ENCODE measurements at regions not wholly inside any gene's neighbourhood (a gene's known extent, or its start where the extent isn't known, plus 50 kb on each side); places are given as distances from the start of the nearest gene placed in this dataset.

DNA sequence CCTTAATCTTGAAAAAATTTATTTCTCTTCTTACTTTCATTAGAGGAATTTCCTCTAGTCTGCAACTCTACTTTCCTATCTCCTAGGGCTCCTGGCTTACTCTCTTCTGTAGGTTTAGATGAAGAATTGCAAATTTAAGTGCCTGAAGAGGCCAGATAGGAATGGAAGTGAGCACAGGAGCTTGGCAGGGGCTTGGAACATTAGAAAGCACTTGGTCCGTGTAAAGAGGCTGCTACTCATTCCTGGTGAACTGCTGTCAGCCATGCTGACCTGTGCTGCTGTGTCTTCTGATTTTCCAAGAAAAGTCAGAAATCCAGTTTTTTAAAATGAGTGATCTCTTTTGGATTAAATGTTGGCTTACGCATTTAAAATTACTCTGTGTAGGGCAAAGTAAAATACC, 210.9 kb upstream of the CLINT1 start:
- no peaks in the 10 kb centered on the region for H3K27me3 ChIP-seq
- H3K36me3 ChIP-seq, result no peaks in the 10 kb centered on the region
- H3K9me3 ChIP-seq, result no peaks in the 10 kb centered on the region
- intact Hi-C loops (cut with DNase I; ENCODE audit: low total_unique reads), result loop anchor here (10.0 kb wide), 1 partner anchor 1035 kb away; no protein-coding TSS in a partner anchor
- DNase-seq, result no peak
- 79 to 88% (median 83%) methylated on average over 2 of the region's 2 CpGs for WGBS, 5 donors
- no peaks in the 10 kb centered on the region for H3K4me1 ChIP-seq
- H3K4me3 ChIP-seq, result no peak overlapping the region
- TF ChIP-seq POLR2AphosphoS5 (IDR thresholded peaks at IDR 0.05) (no peak), POLR2A (IDR thresholded peaks at IDR 0.05) (no peak), EP300 (IDR thresholded peaks at IDR 0.05) (no peak)
- TF ChIP-seq, protein P1, sequence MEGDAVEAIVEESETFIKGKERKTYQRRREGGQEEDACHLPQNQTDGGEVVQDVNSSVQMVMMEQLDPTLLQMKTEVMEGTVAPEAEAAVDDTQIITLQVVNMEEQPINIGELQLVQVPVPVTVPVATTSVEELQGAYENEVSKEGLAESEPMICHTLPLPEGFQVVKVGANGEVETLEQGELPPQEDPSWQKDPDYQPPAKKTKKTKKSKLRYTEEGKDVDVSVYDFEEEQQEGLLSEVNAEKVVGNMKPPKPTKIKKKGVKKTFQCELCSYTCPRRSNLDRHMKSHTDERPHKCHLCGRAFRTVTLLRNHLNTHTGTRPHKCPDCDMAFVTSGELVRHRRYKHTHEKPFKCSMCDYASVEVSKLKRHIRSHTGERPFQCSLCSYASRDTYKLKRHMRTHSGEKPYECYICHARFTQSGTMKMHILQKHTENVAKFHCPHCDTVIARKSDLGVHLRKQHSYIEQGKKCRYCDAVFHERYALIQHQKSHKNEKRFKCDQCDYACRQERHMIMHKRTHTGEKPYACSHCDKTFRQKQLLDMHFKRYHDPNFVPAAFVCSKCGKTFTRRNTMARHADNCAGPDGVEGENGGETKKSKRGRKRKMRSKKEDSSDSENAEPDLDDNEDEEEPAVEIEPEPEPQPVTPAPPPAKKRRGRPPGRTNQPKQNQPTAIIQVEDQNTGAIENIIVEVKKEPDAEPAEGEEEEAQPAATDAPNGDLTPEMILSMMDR (IDR thresholded peaks at IDR 0.05), result no peak
- H3K27ac ChIP-seq, result no peak overlapping the region

DNA sequence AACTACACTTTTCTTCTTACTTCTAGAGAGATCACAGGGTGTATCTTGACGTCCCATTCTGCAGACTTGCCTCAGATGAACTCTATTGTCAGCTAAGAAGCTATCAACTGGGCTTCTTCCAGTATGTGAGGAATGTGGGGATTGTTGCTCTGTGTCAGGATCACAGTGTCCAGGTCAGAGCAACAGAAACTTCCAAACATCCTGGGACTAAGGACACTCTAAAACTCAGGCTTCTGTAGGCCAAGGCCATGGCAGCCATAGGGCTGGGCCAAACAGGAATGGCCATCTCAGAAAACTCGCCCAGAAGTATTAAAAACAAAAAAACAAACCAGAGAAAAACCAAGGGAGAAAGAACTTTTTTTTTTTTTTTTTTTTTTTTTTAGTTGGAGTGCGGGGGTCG, 210.0 kb upstream of the CLINT1 start:
- intact Hi-C loops (cut with DNase I; ENCODE audit: low total_unique reads), result no loop called here
- no peak overlapping the region for H3K4me3 ChIP-seq
- H3K4me1 ChIP-seq, result no peaks in the 10 kb centered on the region
- TF ChIP-seq EP300 (IDR thresholded peaks at IDR 0.05) (no peak), POLR2A (IDR thresholded peaks at IDR 0.05) (no peak), POLR2AphosphoS5 (IDR thresholded peaks at IDR 0.05) (no peak)
- TF ChIP-seq, protein P1 (IDR thresholded peaks at IDR 0.05), result no peak
- no peaks in the 10 kb centered on the region for H3K27me3 ChIP-seq
- no peaks in the 10 kb centered on the region for H3K9me3 ChIP-seq
- H3K36me3 ChIP-seq, result no peaks in the 10 kb centered on the region
- no peak for DNase-seq
- H3K27ac ChIP-seq, result no peak overlapping the region
- 79 to 91% (median 82%) methylated on average over 4 of the region's 4 CpGs for WGBS, 5 donors

DNA sequence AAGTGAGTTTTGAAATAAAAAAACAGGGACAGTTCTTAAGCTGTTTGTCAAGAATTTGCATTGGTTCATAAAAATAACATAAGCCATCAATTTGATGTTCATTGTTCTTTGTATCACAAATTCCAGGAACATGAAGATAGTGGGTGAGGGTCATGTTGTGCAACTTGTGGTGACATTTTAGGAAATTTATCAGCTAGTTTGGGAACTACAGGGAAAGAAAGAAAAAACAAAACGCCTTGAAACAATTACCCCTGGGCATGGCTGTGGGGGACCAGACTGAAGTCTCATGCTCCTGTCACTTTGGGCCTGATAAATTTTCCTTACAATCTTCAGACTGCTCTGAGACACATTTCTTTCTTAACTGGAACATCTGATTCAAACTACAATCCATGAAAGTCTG, 207.1 kb upstream of the CLINT1 start:
- Histone ChIP-seq H3K4me1 (no peaks in the 10 kb centered on the region), H3K9me3 (no peaks in the 10 kb centered on the region), H3K4me3 (no peak overlapping the region), H3K27me3 (peaks cover 0 to 6% (median 0%) of the 10 kb centered on the region in 3 donors), H3K36me3 (no peaks in the 10 kb centered on the region), H3K27ac (no peak overlapping the region)
- TF ChIP-seq EP300 (IDR thresholded peaks at IDR 0.05), result no peak
- TF ChIP-seq, protein P1 (IDR thresholded peaks at IDR 0.05), result no peak
- TF ChIP-seq POLR2A (IDR thresholded peaks at IDR 0.05), result no peak
- no peak for TF ChIP-seq POLR2AphosphoS5 (IDR thresholded peaks at IDR 0.05)
- no peak for DNase-seq
- WGBS, 5 donors, result 0 to 71% (median 34%) methylated on average over 1 of the region's 1 CpG
- intact Hi-C loops (cut with DNase I; ENCODE audit: low total_unique reads), result no loop called here

DNA sequence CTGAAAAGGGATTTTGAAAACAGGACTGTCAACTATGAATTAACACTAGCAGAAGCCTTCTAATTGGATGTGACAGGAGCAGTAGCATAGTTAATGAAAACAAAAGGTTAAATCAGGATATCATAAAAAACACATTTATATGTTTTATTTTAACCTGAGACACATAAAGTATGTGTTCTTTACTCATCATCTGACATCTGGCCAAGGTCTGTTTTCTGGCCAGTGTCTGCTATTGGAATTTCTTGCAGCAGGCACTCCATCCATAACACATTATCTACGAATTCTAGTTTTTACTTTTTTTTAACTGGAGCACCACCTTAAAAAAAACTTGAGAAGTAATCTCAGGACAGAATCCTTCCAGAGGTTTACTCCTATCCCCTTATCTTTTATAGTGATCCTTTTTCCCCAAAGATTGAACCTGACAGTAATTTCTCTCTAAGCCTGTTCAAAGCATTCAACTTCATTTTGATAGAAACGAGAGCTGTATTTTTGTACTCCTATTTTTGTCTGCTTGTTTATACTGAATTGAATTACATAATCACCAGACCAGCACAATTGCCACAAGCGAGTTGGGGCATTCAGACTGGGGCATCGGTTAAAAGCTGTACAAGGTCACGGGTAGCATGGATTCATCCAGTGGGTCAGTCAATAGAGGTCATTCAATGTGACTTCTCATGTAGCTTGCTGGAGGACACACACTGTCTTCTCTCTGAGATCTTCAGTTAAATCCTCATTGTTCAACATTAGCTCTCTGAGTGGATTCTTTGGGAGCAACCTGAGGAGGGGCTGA, 205.6 kb upstream of the CLINT1 start:
- Histone ChIP-seq H3K4me3 (no peak overlapping the region), H3K27me3 (peaks cover 0 to 8% (median 0%) of the 10 kb centered on the region in 3 donors), H3K27ac (no peak overlapping the region), H3K9me3 (no peaks in the 10 kb centered on the region), H3K4me1 (no peaks in the 10 kb centered on the region), H3K36me3 (no peaks in the 10 kb centered on the region)
- DNase-seq, result no peak
- intact Hi-C loops (cut with DNase I; ENCODE audit: low total_unique reads), result no loop called here
- TF ChIP-seq EP300 (IDR thresholded peaks at IDR 0.05), result no peak
- no peak for TF ChIP-seq POLR2AphosphoS5 (IDR thresholded peaks at IDR 0.05)
- no peak for TF ChIP-seq POLR2A (IDR thresholded peaks at IDR 0.05)
- TF ChIP-seq, protein P1 (IDR thresholded peaks at IDR 0.05), result no peak
- WGBS, 5 donors, result 59 to 78% (median 73%) methylated on average over 5 of the region's 5 CpGs
